Hippocampal formation (tissue), 2 donors: ENCODE measurements at regions not wholly inside any gene's neighbourhood (a gene's known extent, or its start where the extent isn't known, plus 50 kb on each side); places are given as distances from the start of the nearest gene placed in this dataset.
"Not testable (repeated sequence)": the region's sequence is repeated elsewhere in the genome, so short reads cannot be mapped to it uniquely, and the experiment has no call there.

Source experiments
- DNase-seq, 2 donors: peaks; one replicate each; lab custom pipeline; 2025; lab: John Stamatoyannopoulos, UW

GRCh38 chr4:186979961-186980745, 256.5 kb upstream of the FAT1 start:
- no peak for DNase-seq

GRCh38 chr4:186981161-186981560, 257.5 kb upstream of the FAT1 start:
- no peak for DNase-seq

GRCh38 chr4:186982160-186982559, 258.5 kb upstream of the FAT1 start:
- no peak for DNase-seq

- DNase-seq: no peak
Measured at GRCh38 chr4:186984105-186984644, 260.5 kb upstream of the FAT1 start.

GRCh38 chr4:186999686-187000085, 276.0 kb upstream of the FAT1 start:
- no peak for DNase-seq

GRCh38 chr4:187000281-187000680, 276.6 kb upstream of the FAT1 start:
- DNase-seq: no peak

- not testable (repeated sequence) for DNase-seq
Measured at GRCh38 chr4:187002133-187002532, 278.5 kb upstream of the FAT1 start.

GRCh38 chr4:187004628-187005027, 281.0 kb upstream of the FAT1 start:
- no peak for DNase-seq

- no peak for DNase-seq
Measured at GRCh38 chr4:187006189-187006618, 282.5 kb upstream of the FAT1 start.

GRCh38 chr4:187010052-187010451, 286.4 kb upstream of the FAT1 start:
- no peak for DNase-seq

GRCh38 chr4:187016101-187016500, 292.4 kb upstream of the FAT1 start:
- DNase-seq: no peak

- no peak for DNase-seq
Measured at GRCh38 chr4:187017147-187017546, 293.5 kb upstream of the FAT1 start.

GRCh38 chr4:187019896-187020295, 296.2 kb upstream of the FAT1 start:
- no peak for DNase-seq

- DNase-seq: no peak
Measured at GRCh38 chr4:187020676-187021075, 297.0 kb upstream of the FAT1 start.

GRCh38 chr4:187021436-187022205, 298.0 kb upstream of the FAT1 start:
- DNase-seq: no peak

- no peak for DNase-seq
Measured at GRCh38 chr4:187027272-187027671, 303.6 kb upstream of the FAT1 start.

- DNase-seq: no peak
Measured at GRCh38 chr4:187042251-187042650, 318.6 kb upstream of the FAT1 start.

- no peak for DNase-seq
Measured at GRCh38 chr4:187046471-187046870, 322.8 kb upstream of the FAT1 start.

GRCh38 chr4:187059021-187059420, 335.4 kb upstream of the FAT1 start:
- DNase-seq: no peak

- no peak for DNase-seq
Measured at GRCh38 chr4:187059895-187060294, 336.2 kb upstream of the FAT1 start.

GRCh38 chr4:187060551-187060950, 336.9 kb upstream of the FAT1 start:
- DNase-seq: no peak

- no peak for DNase-seq
Measured at GRCh38 chr4:187063251-187063650, 339.6 kb upstream of the FAT1 start.

- no peak for DNase-seq
Measured at GRCh38 chr4:187064033-187064432, 340.4 kb upstream of the FAT1 start.
